PC-3 (cell line): ENCODE measurements at regions not wholly inside any gene's neighbourhood (a gene's known extent, or its start where the extent isn't known, plus 50 kb on each side); places are given as distances from the start of the nearest gene placed in this dataset.

Experiments used
- CTCF ChIP-seq: fragments of 300-600 bp; sonication (generic); conservative IDR thresholded peaks from 2 replicates; pipeline ENCODE4 v1.5.1; 2017; ENCODE audit warnings: antibody characterized with exemption, low read depth, mild to moderate bottlenecking, low read length
- EZH2 ChIP-seq: fragments of 300-600 bp; sonication (generic); IDR thresholded peaks from one replicate; pipeline ENCODE4 v1.6.1; 2017; ENCODE audit warnings: antibody characterized with exemption, mild to moderate bottlenecking, low read length; ENCODE audit not compliant: unreplicated experiment
- EZH2phosphoT487 ChIP-seq: fragments of 300-600 bp; sonication (generic); IDR thresholded peaks from 2 replicates; pipeline ENCODE4 v1.6.1; 2018; ENCODE audit warnings: mild to moderate bottlenecking, antibody characterized with exemption, low read length, borderline replicate concordance

GRCh38 chr3:64291956-64292355, 66.7 kb upstream of the PRICKLE2 start:
- no peak for TF ChIP-seq CTCF
- TF ChIP-seq EZH2 = no peak
- TF ChIP-seq EZH2phosphoT487 = no peak
